Ecto neural progenitor cell (in vitro differentiated cells): ENCODE measurements at regions not wholly inside any gene's neighbourhood (a gene's known extent, or its start where the extent isn't known, plus 50 kb on each side); places are given as distances from the start of the nearest gene placed in this dataset.

Experiments used
- DNase-seq: peaks from one replicate; pipeline ENCODE4 v3.0.0-alpha.2; 2018; ENCODE audit warnings: low spot score

DNA sequence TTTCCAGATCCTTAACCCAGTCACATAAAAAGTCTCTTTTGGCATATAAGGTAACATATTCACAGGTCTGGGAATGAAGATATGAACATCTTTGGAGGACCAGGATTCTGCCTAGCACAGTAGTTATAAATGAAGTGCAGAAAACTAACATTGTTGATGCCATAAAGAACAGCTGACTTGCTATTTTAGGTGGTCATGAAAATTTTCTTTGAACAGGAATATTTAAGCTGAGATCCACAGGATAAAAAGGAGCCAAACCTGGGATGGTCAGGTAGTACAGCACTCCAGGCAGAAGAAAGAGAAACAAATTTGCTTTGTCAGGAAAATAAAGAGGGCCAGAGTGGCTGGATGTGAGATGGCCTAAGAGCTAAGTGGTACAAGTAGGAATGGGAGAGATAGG lies 80.0 kb downstream of the CENPW start:
- no peak for DNase-seq

- DNase-seq = no peak
These were observed 83.0 kb downstream of the CENPW start for GRCh38 chr6:126422912-126423311.

DNA sequence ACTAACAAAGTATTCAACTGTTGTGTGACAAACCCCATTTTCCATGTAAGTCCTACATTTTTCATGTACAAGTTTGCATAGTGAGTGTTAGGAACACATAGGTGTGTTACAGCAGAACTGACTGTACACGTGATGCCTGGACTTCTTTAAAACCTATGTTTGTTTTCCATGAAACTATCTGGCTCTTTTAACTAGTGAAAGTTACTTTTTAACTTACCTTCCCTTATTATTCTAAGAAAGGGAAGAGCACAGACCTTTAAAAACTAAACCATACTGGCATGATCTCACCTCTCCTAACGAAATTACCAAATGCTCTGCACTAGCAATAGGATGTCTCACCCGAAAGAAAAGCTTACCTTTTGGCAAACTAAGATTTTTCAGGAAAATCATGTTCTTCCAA lies 87.8 kb downstream of the CENPW start:
- no peak for DNase-seq

DNA sequence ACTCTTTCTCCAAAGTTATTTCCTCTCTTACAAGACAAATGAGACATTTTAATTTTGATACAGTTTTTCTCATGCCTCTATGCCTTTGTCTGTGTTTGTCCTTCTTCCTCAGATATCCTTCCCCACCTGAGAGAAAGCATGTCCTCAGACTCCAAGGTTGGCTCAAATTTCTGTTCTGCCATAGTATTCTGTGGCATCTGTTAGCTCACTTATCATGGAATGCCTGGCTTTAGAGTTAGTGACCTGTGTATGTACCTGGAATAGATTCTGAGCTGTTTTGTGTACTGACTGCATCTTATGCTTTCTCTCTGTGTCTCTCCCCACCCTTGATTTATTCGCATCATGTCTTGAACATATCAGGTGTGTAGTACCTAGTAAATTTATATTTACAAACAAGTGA lies 90.0 kb downstream of the CENPW start:
- DNase-seq = no peak

DNA sequence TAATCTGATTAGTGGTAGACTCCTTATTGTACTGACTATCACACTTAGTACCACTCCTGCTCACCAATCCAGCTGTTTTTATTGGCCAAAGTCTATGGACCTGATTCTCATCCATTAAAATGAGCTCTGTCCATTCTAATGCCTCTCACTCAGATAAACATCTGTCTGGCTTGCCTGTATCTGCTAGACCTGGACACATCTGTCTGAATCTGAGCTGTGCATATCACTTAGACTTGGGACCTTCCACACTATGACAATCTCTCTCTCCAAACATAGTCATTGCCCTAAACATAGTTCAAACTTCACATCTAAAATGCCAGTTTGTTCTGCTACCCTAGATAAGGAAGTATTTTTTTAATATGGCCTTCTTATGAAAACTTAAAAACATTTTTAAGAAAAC lies 92.6 kb downstream of the CENPW start:
- DNase-seq = no peak

- DNase-seq = no peak
These were observed 94.0 kb downstream of the CENPW start for GRCh38 chr6:126433927-126434326.

GRCh38 chr6:126437205-126437604 lies 97.3 kb downstream of the CENPW start:
- DNase-seq = no peak

- DNase-seq = no peak
These were observed 99.1 kb downstream of the CENPW start for GRCh38 chr6:126439040-126439439.

DNA sequence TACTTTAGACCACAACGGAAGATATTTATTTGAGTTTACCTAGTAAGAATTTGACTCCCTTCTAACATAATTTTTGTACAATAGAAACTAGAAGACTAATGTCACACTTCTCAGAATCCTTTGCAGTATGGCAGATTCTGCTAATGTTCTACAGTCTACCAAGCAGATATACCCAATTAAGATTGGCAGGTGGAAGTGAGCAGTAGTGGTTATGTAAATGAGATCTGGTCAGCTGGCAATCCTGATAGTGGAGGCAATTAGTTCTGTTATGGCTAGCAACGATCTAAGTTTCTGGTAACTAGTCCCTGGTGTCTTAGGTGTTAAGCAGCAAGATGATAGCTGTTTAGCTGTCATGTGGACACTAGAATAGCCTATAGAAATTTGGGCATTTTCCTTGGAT lies 101.0 kb downstream of the CENPW start:
- DNase-seq = no peak

DNA sequence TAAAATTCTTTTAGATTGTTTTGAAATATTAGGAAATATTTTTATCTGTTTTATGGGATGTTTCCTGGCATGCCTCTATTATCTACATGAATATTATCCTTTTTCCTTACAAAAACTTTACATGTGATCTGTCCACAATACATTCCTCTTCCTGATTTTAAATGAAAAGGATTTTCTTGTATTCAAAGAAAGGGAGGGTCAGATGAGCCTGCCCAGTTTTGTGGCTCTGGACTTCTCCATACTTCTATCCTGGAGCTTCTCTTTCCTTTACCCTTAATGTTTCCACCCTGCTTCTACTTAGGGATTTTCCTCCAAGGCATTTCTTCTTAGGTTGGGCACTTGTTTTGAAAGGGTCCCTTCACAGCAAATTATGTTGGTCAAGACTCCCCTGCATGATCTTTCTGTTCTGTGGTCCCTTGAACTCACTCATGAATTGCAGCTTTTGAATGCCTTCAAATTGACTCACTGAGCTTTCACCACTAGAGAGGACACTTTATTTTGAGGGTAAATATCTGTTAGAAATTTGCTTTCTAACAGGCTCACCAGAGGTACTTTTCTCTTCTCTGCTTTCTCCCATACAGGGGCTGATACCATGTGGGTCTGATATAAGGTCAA lies 104.9 kb downstream of the CENPW start:
- no peak for DNase-seq

- no peak for DNase-seq
These were observed 106.3 kb downstream of the CENPW start for GRCh38 chr6:126446248-126446647.

GRCh38 chr6:126447367-126447766 lies 107.5 kb downstream of the CENPW start:
- DNase-seq = no peak

GRCh38 chr6:126461045-126461444 lies 121.1 kb downstream of the CENPW start:
- no peak for DNase-seq

- DNase-seq = no peak
These were observed 124.3 kb downstream of the CENPW start for GRCh38 chr6:126464245-126464644.

DNA sequence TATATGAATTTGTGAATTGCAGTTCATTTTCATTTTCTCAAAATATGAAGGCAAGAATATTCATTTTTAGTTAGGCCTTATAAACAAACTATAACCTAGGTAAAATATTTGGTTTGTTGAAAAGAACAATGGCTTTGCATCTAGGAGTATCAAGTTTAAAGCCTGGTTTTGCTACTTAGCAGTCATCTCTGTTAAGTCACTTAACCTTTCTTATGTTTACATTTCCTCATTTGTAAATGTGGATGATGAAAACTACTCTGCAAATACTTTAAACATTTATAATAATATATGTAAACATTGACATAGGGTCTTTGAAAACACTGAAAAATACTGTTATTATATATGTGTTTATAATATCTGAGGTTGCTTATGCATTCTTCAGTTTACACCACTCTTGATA lies 135.5 kb downstream of the CENPW start:
- DNase-seq = no peak

DNA sequence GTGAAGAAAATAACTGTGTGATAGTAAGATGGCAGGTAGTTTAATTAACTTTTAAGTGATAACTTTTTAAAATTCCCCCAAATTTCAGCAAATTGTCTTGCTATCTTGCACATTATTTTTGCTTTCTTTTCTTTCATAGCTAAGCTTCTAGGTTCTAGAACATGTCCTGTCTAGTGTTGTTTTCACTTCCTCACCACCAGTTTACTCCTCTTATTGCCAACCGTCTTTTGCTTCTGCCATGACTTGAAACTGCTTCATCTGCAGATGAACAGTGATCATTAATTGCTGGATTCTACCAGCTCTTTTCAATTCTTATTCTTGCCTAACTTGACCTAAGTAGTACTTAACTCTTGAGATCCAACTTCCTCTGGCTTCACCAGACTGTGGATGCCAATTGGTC lies 137.8 kb downstream of the CENPW start:
- no peak for DNase-seq

- DNase-seq = no peak
These were observed 140.4 kb downstream of the CENPW start for GRCh38 chr6:126480268-126480667.

- no peak for DNase-seq
These were observed 141.4 kb downstream of the CENPW start for GRCh38 chr6:126481319-126481718.

- DNase-seq = no peak
These were observed 164.9 kb downstream of the CENPW start for GRCh38 chr6:126504792-126505191.

- no peak for DNase-seq
These were observed 173.3 kb downstream of the CENPW start for GRCh38 chr6:126513198-126513597.

DNA sequence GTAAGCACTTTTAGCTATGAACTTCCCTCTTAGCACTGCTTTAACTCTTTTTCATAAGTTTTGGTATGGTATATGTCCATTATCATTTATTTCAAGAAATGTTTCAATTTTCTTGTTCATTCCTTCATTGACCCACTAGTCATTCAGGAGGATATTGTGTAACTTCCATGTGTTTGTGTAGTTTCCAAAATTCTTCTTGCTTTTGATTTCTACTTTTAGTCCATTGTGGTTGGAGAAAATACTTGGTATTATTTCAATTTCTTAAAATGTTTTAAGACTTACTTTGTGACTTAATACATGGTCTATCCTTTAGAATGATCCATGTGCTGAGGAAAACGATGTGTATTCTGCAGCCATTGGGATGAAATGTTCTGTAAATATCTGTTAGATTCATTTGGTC lies 176.5 kb downstream of the CENPW start:
- DNase-seq = no peak

DNA sequence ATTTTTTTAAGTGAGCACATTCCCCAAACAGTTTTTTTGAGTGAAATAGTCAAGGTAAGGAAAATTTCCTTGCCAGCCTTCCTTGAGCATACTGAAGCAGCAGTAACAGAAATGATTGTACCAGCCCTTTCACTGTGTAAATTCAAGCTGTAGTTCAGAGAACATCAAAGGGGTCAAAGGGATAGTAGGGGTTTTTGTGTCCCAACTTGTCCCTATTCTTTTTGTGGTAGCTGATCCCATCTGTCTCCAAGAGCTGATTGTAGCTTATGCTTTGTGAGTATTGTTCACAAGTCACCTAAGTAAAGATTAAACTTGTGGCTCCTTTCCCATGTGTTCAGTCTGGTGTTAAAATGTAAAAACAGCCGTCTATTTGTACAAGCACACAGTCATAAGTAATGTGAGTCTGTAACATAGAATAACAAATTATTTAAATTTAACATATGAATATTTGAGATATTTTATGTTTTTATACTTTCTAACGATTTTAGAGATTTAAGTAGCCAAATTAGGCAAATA lies 185.0 kb downstream of the CENPW start:
- DNase-seq = no peak

DNA sequence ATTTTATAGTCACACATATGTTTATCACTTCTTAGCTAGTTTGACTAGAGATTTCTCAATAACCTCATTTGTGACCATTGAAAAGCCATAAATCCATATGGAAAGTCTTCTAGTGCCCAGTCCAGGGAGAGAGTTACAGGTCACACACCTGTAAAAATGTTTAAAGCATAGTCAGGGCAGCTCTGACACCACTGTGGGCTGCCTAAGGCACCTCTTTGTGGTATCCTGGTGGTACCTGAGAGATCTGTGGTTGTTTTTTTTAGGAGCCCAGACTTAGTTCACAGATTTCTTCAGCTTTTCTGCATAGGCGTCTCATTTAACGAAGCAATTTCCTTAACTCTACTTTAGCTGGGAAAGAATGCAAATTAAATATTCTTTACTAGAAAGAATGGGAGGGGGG lies 186.6 kb downstream of the CENPW start:
- DNase-seq = no peak

GRCh38 chr6:126526996-126527606 lies 187.2 kb downstream of the CENPW start:
- peak; percentile 50 for DNase-seq
